ENCODE measurements at regions not wholly inside any gene's neighbourhood (a gene's known extent, or its start where the extent isn't known, plus 50 kb on each side); places are given as distances from the start of the nearest gene placed in this dataset.

DNA sequence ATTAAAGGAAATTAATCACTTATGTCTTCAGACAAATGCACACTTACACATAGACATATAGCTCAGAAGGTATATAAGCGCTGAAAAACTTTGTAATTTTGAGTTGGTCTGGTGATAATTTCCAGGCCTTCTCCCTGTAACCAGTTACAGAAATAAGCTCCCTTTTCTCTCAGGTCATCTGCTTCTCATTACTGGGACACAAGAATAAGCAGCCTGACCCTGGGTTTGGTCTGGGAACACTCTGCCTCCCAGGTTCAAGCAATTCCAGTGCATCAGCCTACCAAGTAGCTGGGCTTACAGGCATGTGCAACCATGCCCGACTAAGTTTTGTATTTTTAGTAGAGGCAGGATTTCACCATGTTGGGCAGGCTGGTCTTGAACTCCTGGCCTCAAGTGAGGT is 274.5 kb downstream of the LMO7 start:
- Histone ChIP-seq H3T11ph (ENCODE audit: low read length) (no peak overlapping the region), H2BK12ac (ENCODE audit: insufficient read length, low read depth, low read length) (no peak overlapping the region), H4K91ac (ENCODE audit: insufficient read length, low read depth, low read length) (no peak overlapping the region), H3K56ac (ENCODE audit: insufficient read length, low read depth, low read length) (no peak overlapping the region), H3K4ac (ENCODE audit: low read depth, low read length) (no peak overlapping the region), H3K23me2 (ENCODE audit: insufficient read length, low read depth, low read length, poor library complexity, severe bottlenecking) (no peaks in the 10 kb centered on the region), H3K18ac (ENCODE audit: insufficient read length, low read depth, low read length) (no peak overlapping the region), H2AFZ (ENCODE audit: low read length) (no peak overlapping the region), H2BK15ac (ENCODE audit: low read depth, low read length) (no peak overlapping the region), H3K4me1 (ENCODE audit: insufficient read depth, low read length) (no peaks in the 10 kb centered on the region), H4K8ac (replicated peaks; ENCODE audit: insufficient read length, low read depth, low read length) (no peak overlapping the region), H3K14ac (ENCODE audit: insufficient read depth, low read length) (no peak overlapping the region), H2BK5ac (ENCODE audit: insufficient read length, low read length) (no peak overlapping the region), H2BK120ac (ENCODE audit: low read depth, low read length, poor library complexity, severe bottlenecking) (no peak overlapping the region), H4K5ac (ENCODE audit: insufficient read length, low read depth, low read length) (no peak overlapping the region), H4K20me1 (ENCODE audit: control insufficient read depth, insufficient read depth, insufficient read length) (no peaks in the 10 kb centered on the region), H2BK20ac (ENCODE audit: low read depth, low read length, poor library complexity, severe bottlenecking) (no peak overlapping the region), H3K9me3 (ENCODE audit: control insufficient read depth, low read depth, low read length) (no peaks in the 10 kb centered on the region), H3K27me3 (ENCODE audit: insufficient read depth, low read length) (no peaks in the 10 kb centered on the region), H3K79me1 (ENCODE audit: insufficient read depth, low read depth, low read length, poor library complexity, severe bottlenecking) (no peaks in the 10 kb centered on the region), H3K23ac (ENCODE audit: insufficient read length, low read depth, low read length) (no peak overlapping the region), H3K9ac (ENCODE audit: extremely low read depth, insufficient read length, low read length) (no peak overlapping the region), H3K4me2 (ENCODE audit: insufficient read depth, insufficient read length, low read length) (no peak overlapping the region), H2AK5ac (ENCODE audit: insufficient read length, low read length) (no peak overlapping the region), H3K27ac (ENCODE audit: insufficient read length, low read depth, low read length) (no peak overlapping the region), H3K79me2 (ENCODE audit: insufficient read depth, low read length) (no peaks in the 10 kb centered on the region)
- peaks cover 12 to 22% of the 10 kb centered on the region in 2 experiments for H3K4me1 Mint-ChIP-seq
- DNase-seq, result no peak
- no CpG with 5 or more reads among the region's 2 CpGs for WGBS (ENCODE audit: extremely low coverage, insufficient read length, low lambda C conversion rate)
- no peaks in the 10 kb centered on the region for H3K36me3 Mint-ChIP-seq (ENCODE audit: insufficient read depth in 1 of 3, low read depth in 3 of 3)
- no peaks in the 10 kb centered on the region for H3K27me3 Mint-ChIP-seq (ENCODE audit: low read depth)
- no peaks in the 10 kb centered on the region for H3K9me3 Mint-ChIP-seq
- H3K27ac Mint-ChIP-seq, result no peak overlapping the region
- TF ChIP-seq, protein P1, sequence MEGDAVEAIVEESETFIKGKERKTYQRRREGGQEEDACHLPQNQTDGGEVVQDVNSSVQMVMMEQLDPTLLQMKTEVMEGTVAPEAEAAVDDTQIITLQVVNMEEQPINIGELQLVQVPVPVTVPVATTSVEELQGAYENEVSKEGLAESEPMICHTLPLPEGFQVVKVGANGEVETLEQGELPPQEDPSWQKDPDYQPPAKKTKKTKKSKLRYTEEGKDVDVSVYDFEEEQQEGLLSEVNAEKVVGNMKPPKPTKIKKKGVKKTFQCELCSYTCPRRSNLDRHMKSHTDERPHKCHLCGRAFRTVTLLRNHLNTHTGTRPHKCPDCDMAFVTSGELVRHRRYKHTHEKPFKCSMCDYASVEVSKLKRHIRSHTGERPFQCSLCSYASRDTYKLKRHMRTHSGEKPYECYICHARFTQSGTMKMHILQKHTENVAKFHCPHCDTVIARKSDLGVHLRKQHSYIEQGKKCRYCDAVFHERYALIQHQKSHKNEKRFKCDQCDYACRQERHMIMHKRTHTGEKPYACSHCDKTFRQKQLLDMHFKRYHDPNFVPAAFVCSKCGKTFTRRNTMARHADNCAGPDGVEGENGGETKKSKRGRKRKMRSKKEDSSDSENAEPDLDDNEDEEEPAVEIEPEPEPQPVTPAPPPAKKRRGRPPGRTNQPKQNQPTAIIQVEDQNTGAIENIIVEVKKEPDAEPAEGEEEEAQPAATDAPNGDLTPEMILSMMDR (conservative IDR thresholded peaks at IDR 0.05), result no peak
- H3K4me3 Mint-ChIP-seq, result no peak overlapping the region
